ENCODE measurements at regions not wholly inside any gene's neighbourhood (a gene's known extent, or its start where the extent isn't known, plus 50 kb on each side); places are given as distances from the start of the nearest gene placed in this dataset.

DNA sequence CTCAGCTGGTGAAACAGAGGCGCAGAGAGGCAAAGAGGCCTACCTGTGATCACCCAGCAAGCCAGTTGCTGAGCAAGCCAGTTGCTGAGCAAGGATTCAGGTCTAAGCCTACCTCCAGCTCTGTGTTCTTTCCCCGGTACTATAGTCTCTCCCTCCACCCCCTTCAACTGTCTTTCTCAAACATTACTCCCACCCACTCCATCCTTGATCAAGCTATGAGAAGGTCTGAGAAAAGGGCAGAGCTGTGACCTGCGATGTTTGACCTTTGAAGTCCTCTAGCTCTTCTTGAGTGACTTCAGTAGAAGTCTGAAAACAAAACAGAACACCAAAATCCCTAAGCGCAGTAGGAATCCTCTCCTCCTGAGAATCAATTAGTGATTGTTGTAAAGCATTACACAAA lies 665.2 kb upstream of the ID2 start:
- H3K4me3 ChIP-seq: no peak overlapping the region
- H3K27ac ChIP-seq: no peak overlapping the region

DNA sequence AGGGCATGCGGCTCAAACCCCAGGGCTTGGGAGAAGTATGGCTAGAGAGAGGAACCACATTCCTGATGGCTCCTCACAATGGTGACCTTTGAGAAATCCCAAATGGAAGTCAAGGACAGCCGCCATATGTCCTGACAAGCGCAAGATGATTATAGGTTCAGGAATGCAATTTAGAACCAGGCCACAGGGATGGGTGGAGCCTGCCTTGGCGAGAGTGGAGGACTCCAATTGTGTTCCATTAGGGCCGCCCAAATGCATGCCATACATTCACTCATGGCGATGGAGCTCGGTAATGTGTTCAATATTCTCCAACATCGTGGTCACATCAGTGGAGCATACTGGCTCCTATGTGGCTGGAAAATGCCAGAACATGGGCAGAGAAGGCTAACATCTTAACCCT lies 662.9 kb upstream of the ID2 start:
- Histone ChIP-seq H3K27ac (no peak overlapping the region), H3K4me3 (no peak overlapping the region)

DNA sequence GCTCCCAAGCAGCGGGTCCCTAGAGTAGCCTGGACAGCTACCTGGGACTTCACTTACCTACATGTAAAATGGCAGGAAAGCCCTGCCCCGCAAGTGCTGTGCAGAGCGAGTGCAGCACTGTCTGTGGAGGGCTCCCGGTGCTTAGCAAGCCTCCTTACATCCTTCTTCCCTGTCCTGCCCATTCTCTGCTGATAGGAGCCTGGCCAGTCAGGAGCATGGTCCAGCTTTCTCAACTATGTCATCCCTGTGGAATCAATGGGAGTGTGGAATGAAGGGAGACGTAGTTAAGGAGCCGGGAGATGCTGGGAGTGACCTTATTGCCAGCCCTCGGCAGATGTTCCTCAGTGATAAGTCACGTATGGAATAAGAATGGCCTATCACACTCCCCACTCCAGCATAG lies 661.9 kb upstream of the ID2 start:
- Histone ChIP-seq H3K4me3 (no peak overlapping the region), H3K27ac (no peak overlapping the region)

DNA sequence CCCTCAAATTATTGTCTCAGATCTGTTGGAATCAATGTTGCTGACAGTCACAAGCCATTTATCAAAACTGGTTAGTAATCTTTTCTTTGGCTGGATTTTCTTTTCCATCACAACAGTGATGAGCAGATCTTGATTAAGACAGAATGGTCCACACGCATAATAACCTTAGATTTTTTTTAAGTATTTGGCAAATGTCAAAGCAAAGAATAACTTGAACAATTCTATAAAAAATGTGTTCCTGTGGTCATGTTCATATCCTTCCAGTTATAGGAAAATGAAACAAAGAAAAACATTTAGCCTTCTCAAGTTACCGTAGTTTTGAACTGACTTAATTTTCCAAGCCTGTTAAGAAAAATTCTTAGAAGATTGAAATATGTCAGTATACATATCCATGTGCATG lies 659.9 kb upstream of the ID2 start:
- H3K27ac ChIP-seq: peak overlapping the region in 4 of 21 experiments; percentile 7 to 61 (median 42)

DNA sequence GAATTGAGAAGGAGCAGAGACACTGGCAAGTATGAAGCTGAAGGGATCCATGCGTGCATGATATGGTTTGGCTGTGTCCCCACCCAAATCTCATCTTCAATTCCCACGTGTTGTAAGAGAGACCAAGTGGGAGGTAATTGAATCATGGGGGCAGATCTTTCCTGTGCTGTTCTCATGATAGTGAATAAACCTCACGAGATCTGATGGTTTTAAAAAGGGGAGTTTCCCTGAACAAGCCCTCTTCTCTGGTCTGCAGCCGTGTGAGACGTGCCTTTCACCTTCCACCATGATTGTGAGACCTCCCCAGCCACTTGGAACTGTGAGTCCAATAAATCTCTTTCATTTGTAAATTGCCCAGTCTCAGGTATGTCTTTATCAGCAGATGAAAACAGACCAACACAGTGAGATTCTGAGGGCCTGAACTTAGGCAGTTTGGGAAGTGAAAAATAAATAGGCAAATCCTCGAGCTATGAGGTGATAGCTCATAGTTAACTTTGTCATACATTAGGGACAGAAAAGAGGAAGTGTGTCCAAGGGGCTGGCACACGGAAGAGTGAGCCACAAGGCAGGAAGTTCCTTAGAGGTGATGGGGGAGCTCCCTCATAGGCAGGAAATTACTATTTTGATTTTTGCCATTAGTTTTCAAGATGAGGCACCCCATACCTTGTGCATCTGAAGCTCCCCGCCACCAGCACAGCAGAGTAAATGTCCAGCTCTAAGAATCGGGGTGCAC lies 658.8 kb upstream of the ID2 start:
- Histone ChIP-seq H3K27ac (peak overlapping the region in 3 of 21 experiments; percentile 34 to 50 (median 45)), H3K4me3 (no peak overlapping the region)

More for the DNA sequence above, 659.9 kb upstream of the ID2 start:
- H3K4me3 ChIP-seq: no peak overlapping the region

DNA sequence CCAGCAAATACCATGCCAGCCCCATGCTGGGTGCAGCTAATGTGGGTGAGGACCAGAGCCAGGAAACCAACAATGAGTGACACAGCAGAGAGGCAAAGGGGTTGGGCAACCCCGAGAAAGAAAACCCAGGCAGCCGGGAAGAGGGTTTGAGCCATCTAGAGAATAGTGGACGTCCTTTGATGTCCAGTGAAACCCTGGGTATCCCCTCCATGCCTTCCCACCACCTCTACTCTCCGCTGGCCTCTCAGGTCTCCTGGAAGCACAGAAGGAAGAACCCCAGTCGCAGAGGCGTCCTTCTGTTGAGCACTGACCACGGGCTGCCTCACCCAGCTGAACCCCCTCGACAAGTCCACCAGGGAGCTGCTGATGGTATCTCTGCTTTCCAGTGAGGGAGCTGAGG lies 657.4 kb upstream of the ID2 start:
- Histone ChIP-seq H3K27ac (no peak overlapping the region), H3K4me3 (no peak overlapping the region)

DNA sequence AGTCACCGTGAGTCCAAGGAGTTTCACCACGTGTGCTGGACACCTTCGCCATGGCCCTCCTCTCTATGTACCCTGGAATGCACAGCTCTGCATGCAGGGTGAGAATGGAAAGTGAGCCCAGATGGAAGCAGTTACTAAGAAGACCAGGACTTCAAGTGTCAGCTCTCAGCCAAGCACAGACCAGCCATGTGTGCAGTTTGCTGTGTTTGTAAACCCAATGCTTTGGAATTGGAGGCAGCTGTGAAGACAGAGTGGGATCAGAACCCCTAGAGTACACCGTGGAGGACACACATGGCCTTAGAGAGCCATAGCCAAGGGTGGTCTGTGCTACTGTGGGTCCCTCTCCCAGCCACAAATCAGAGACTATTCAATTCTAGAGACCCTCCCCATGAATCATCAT lies 655.5 kb upstream of the ID2 start:
- H3K27ac ChIP-seq: no peak overlapping the region
- no peak overlapping the region for H3K4me3 ChIP-seq

DNA sequence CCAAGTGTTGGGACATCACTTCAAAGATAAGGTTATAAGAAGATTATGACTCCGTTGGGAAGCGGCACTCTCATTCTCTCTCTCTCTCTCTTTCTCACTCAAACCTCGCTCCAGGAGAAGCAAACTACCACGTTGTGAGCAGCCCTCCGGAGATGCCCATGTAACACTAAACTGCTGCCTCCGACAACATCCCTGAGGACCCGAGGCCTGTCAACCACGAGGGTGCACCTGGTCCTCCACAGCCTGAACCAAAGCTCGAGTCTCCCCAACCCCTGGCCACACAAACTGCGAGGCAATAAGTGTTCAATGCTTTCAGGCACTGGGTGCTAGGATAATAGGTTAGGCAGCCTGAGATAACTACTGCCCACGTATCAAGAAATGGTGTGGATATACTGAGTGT lies 654.5 kb upstream of the ID2 start:
- Histone ChIP-seq H3K27ac (no peak overlapping the region), H3K4me3 (no peak overlapping the region)

DNA sequence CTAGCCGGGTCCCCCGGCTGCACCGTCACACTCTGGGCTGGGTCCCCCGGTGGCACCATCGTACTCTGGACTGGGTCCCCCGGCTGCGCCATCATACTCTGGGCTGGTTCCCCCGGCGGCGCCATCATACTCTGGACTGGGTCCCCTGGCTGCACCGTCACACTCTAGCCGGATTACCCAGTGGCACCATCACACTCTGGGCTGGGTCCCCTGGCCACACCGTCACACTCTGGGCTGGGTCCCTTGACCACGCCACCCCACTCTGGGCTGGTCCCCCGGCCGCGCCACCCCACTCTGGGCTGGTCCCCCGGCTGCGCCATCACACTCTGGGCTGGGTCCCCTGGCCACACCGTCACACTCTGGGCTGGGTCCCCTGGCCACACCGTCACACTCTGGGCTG lies 653.8 kb upstream of the ID2 start:
- no peak overlapping the region for H3K27ac ChIP-seq
- no peak overlapping the region for H3K4me3 ChIP-seq

DNA sequence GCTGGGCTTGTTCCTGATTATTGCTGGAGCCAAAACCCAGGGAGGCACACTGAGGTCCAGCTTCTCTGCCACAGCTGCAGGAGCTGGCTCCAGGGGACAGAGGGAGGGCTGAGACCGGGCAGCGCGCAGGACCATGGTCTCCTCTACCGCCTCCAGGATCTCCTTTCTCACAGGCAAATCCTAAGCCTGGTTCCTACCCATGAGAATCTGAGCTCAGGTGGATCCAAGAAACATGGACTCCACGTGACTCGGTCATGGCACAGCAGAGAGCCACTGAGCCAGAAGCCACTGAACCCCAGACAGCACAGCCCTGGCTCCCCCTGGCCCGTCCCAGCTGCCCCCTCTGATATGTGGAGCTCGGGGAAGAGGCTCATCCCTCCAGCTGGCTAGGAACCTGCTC lies 653.4 kb upstream of the ID2 start:
- Histone ChIP-seq H3K27ac (no peak overlapping the region), H3K4me3 (no peak overlapping the region)

DNA sequence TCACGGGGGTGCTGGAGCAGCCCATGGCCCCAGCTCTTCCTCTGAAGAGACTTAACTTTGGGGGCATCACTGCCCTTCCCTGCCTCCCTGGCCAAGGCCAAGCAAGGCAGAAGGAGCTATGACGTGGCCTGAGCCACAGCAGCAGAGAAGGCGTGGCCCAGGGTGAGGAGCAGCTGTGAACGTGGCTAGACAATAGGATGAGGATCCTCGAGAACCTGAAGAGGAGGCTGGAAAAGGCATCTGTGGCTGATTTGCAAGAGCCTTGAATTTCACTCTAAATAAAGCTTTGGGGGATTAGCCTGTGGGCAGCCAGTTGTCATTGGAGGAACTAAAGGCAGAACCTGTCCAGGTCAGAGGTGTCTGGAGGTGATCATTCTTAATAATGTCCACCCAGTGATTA lies 652.9 kb upstream of the ID2 start:
- H3K27ac ChIP-seq: no peak overlapping the region
- no peak overlapping the region for H3K4me3 ChIP-seq

DNA sequence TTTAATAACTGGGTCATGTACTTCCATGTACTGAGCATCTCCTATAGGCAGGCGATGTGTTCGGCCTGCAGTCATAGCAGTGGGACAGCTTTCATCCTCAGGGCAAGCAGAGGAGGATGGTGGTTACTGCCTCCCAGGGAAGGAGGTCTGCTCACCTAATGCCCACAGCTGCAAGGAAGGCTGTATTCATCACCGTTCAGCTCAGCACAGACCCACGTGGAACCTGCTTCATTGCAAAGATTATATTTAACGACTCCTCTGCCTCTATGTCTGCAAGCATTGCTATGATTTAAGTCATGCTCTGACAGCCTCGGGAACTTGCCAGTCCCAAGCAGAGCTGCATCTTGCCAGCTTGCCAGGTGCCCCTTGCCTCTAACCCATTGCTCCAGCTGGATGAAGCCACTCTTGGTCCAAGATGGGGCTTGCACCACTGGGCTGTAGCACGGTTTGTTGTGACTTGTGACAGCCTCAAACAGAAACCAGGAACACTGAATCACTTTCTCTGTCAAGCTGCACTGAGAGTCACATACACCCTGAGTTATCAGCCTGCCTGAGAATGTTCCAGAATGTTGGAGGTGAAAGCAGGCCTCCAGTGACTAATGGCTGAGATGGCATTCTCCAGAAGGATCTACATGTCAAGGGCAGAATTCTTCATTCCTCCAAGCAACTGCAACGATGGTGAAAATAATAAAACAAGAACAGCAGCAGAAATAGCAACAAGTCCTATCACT lies 651.1 kb upstream of the ID2 start:
- Histone ChIP-seq H3K4me3 (no peak overlapping the region), H3K27ac (no peak overlapping the region)

DNA sequence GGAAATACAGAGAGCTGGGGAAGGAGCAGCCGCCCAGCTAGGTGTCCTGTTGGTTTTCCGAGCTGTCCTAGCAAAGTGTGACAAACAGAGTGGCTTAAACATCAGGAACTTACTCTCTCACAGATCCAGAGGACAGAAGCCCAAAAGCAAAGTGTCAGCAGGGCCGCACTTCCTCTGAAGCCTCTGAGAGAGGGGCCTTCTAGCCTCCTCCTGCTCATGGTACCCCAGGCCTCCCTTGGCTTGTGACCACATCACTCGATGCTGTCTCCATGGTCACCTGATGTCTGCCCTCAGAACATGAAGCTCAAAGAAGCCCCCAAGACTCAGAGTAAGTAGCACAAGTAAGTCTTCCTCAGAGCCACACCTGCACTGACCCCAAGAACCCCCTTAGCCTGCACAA lies 650.5 kb upstream of the ID2 start:
- Histone ChIP-seq H3K27ac (no peak overlapping the region), H3K4me3 (no peak overlapping the region)

DNA sequence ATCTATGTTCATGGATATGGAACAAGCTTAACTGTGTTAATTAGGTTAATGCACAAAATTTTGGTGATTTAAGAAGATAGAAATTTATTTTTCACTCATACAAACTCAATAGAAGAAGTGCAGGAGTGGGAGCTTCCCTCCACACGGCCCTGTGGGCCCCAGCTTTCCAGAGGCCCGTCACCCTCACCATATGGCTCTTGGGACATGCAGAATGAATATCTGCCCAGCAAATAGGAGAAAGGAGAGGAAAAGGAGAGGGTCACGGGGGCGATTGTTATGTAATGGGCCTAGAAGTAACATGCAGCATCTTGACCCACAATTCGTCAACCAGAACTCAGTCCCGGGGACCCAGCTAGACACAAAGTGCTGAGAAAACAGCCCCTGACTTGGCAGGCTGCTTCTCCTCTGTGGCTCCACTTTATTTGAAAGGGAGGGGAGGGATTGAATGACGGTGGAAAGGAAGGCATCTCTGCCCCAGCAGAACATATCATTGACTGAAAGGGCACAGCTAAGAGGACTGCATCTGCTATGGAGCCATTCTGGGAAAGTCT lies 648.2 kb upstream of the ID2 start:
- Histone ChIP-seq H3K27ac (no peak overlapping the region), H3K4me3 (no peak overlapping the region)

DNA sequence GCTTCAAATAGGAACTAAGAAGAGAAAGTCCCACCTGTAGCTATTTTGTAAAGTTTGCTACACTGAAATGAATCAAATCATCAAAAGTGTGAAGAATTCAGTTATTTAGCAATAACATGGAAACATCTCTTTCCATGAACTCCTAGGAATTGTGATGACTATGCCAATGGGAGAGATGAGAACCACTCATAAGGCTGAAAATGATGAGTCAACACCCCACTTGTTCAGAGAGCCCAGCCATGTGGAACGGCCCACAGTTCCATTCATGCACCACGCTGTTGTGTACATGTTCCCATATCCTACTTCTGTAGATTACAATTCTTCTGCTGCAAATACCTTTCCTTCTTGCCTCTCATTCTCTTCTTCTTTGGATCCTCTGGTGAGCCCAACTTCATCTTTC lies 645.5 kb upstream of the ID2 start:
- H3K4me3 ChIP-seq: no peak overlapping the region
- H3K27ac ChIP-seq: no peak overlapping the region

DNA sequence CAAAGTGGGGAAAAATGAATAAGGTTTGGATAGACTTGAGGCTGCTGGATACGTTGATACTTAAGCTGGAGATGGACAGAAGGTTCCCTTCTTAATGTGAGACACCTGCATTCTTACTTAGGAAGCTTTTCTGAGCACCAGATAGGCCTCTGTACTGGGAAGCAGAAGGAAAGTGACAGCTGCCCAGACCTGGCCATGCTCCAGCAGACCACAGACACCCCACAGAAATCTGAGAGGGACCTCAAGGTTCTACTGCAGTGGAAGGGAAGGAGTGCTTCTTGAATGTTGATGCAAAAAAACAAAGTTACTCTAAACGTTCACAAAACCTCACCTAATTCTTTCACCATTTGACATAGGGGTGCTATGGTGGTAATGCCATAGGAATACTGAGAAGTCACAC lies 642.1 kb upstream of the ID2 start:
- Histone ChIP-seq H3K4me3 (no peak overlapping the region), H3K27ac (no peak overlapping the region)

DNA sequence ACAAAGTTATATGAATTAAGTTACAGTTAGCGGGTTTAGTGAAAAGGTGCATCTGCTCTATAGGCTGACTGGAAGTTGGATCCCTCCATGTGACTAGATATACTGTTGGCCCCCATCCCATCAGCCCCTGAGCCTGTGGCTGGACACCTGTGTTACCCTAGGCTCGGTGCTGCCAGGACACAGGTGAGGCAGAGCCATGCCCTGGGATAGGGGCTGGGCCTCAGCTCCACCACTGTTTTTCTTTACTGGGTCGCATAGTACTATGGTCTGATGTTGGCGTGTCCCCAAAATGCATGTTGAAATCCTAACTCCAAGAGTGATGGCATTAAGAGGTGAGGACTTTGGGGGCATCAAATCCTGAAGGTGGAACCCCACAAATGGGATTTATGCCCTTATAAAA lies 638.6 kb upstream of the ID2 start:
- Histone ChIP-seq H3K27ac (no peak overlapping the region), H3K4me3 (no peak overlapping the region)

DNA sequence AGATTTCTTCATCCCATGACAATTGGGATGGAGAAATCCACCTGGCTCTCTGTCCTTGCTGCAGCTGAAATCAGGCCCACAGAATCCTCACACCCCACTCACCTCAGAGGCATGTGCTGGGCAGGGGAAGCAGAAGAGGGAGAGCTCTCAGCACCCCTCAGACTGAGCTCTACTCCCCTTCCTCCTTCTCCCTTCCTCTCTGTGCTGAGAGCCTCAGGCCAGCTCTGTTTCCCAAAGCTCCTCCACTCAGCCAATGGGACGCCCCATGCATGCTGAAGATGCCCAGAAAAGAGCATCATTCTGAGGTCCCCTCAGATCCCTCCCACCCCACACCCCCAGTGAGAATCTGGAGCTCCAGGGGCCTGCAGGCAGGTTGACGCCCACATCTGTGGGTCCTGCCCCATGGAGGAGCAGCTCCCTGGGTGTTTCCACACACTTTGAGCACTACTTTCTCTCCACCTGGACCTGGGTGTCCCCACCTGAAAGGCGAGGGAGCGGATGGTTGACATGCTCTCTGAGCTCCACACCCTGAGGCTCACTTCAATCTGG lies 637.7 kb upstream of the ID2 start:
- Histone ChIP-seq H3K4me3 (no peak overlapping the region), H3K27ac (no peak overlapping the region)

DNA sequence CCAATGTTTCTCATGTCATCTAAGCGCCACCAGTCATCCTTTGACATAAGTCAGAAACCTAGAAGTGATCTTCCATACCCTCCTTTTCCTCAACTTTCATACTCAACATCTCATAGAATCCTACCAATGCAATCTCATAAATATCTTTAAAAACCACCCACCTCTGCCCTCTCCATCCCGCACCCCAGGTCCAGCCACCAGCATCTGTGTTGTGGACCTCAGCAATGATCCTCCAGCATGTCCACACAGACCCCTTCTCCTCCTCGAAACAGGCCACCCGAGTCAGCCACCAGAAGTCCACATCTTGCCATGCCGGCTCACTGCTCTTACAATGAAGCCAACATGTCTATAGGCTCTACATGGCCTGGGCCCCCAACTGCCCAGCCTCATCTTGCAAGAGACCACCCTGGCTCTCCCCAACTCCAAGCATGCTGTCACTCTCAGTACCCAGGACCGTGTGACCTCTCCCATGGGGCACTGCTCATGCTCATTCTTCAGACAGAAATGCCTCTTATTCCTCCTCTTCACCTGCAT lies 636.7 kb upstream of the ID2 start:
- H3K4me3 ChIP-seq: no peak overlapping the region
- no peak overlapping the region for H3K27ac ChIP-seq

DNA sequence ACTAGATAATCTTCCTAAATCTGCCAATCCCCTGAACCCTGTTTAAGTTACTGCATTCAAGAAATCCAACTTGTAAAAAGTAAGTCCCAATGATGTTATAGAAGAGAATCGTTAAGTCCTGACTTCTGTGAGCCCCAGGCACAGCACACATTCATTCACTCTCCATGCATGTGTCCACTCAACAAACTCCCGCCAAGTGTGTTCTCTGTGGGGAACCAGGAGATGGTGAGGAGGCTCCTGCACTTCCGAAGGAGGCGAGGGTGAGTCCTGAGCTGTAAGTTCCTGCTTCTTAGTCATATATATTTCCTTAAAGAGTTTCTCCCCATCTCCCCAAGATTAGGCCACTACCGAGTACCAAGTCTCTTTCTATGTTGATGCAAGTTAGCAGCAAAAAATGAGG lies 635.0 kb upstream of the ID2 start:
- no peak overlapping the region for H3K27ac ChIP-seq
- no peak overlapping the region for H3K4me3 ChIP-seq

DNA sequence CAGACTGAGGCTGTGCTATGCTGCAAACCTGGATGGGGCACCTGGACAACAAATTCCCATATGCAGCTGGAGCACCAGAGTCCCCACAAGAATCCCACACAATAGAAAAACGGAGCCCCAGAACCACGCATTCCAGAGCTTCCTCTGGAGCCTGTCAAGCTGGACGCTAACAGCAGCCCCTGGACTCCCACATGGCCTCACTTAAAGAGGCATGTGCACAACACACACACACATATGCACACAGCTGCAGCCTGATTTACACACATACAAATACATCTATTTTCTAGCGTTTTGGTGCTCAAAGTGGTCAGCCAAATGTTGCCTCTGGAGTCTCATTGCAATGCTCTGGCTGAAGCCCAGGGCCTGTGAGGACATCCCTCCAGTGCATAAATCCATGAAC lies 632.7 kb upstream of the ID2 start:
- no peak overlapping the region for H3K27ac ChIP-seq

More for the DNA sequence above, 632.7 kb upstream of the ID2 start:
- no peak overlapping the region for H3K4me3 ChIP-seq
